Left kidney (tissue), 1 donor: ENCODE measurements at regions not wholly inside any gene's neighbourhood (a gene's known extent, or its start where the extent isn't known, plus 50 kb on each side); places are given as distances from the start of the nearest gene placed in this dataset.

Source experiments
- DNase-seq: peaks from one replicate; pipeline ENCODE4 v3.0.0-alpha.2; 2013

DNA sequence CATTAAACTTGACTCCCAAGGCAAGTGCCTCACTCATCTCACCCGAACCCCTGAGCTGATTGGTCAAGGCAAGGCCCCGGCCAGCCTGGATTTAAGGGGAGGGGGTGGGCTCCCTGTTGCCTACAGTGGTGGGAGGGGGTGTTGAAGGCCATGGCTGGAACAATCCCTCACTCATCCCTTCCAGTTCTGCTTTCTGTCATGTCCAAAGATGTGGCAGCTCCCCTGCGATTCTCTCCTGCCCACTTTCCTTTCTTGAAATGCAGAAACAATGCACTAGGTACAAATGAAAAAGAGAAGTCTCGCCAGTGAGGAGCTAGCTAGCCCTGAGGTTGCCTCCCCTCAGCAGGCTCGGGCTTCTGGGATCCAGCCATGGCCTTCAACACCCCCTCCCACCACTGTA, 240.9 kb downstream of the SYK start:
- no peak for DNase-seq

DNA sequence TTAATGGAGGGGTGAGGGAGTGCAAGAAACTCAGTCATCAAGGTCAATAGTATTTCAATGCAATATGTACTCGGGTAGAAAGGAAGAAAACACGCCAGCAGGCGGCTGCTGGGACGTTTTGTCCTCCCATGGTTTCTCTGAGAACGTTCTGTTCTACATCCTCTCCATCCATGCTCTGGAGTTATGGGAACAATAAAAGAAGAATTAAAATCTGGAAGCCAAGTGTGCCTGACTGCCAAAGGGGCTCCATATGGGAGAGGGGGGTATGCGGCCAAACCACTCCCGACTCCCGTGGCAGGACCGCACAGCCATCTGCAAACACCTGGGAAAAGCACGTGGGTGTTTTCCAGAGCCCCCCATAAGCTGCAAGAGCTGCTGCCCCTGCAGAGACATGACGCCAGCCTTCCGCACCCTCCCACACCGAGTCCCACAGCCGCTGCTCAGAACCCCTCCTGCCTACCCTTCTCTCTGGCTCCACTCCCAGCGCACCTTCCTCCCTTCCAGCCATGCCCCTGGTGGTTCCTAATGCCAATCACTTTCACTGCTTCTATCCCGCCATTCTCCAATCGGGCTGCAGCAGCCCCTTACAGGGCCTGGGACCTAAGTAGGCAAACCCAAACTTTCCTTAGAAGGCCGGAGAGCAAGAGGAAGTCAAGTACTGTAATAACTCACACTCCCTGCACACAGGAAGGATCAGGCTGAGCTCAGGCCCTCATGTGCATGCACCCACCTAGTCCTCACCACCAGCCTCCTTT, 241.6 kb downstream of the SYK start:
- DNase-seq = peak; percentile 19

DNA sequence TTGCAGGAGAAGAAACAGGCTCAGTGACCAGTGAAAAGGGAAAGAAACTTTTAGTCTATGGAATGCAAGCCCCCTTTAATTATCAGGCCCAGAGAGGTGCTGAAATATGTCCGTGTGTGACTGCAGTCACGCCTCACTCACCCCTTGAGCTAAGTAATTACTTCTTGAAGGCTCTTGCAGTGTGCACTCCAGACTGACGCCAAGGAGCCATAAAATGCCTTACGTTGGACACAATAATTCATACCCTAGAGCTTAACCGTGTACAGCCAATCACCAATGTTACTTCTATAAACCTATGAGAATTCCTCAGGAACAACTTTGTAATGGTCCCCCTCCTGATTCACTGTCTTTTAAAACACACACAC, 242.2 kb downstream of the SYK start:
- DNase-seq = peak; percentile 49

DNA sequence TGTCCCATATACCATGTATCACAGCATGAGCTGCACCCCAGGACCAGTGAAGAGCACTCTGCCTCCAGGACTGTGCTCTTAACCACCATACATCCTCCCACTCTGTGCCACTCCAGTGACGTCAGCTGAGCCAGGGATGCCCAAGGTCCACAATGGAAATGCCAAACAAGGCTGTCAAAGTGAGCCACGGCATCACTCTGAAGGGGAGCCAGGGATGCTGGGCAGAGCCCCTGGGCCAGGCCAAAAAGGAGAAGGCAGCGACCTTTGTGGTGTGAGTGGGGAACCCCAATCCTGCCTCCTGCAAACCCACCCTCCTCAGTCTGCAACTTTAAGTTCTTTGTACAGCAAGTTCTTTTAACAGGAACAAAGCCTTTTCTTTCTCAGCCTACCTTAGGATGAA, 242.7 kb downstream of the SYK start:
- no peak for DNase-seq

DNA sequence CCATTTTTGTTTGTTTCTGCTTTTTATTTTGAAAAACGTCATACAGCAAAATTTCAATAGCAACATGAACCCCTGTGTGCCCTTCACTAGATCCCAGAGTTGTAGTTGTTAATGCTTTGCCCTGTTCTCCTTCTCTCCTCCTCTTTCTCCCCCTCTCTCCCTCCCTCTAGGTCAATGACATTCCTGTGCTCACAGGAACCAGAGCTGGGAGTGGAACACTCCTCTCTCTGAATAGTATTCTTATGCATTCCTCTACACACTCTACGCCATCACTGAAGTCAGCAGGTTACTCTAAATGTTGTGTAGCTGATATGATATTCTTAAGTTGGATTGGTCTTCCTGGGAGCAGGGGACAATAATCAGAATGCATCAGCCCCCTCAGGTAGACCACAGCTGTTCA, 243.4 kb downstream of the SYK start:
- peak; percentile 49 for DNase-seq

DNA sequence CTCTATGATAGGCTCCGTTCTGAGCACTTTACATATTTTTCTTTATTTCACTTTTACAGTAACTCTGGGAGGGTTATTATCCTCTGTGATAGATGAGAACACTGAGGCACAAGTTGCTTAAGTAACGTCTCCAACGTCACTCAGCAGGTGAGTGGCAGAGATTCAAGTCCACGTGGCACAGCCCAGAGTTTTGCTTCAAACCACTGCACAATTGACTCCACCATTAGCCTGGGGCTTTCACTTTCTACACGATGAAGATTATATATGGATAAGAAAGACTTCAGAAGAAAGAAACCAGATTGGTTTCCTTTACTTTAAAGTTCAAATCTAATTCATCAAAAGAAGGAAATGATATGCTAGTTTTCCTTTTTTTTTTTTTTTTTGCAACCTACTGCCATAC, 245.9 kb downstream of the SYK start:
- DNase-seq = no peak

DNA sequence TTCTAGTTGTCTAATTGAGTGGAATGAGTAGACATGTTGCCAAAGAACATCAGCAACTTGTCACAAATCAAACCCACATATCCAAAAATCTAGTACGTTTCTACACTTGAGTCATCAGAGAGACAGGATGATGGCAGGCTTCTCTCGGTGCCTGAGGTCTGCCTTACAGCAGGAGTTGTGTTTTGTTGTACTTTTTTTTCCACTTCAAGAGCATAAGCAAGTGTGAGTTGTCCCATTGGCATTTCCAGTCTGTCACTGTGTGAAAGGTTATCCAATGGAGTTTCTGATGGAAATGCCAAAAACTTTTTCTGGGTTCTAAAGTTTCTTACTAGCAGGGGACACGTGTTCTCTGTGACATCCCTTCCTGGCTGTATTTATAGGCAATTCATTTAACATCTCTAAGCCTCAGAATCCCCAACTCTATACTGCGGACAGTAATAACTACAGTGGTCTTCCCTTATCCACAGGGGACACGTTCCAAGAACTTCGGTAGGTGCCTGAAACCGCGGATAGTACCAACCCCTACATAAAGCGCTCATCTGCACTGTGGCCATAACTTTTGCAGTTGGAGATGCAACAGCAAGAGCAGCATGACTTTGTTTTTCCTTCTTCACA, 246.5 kb downstream of the SYK start:
- no peak for DNase-seq

DNA sequence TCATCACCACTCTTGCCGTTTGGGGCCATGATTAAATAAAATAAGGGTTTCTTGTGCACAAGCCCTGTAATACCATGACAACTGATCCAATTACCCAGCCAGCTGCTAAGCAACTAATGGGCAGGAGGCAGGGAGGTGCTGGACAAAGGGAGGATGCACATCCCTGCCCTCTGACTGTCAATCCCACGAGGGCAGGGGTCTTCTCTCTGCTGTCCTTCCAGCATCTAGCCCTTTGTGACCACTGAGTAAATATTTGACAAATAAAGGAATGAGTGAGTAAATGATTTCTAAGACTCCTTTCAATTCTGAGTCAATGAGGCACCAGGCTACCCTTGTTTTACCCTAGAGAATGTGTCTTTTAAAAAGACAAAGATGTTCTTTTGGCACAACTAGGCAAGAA, 247.1 kb downstream of the SYK start:
- DNase-seq = no peak

DNA sequence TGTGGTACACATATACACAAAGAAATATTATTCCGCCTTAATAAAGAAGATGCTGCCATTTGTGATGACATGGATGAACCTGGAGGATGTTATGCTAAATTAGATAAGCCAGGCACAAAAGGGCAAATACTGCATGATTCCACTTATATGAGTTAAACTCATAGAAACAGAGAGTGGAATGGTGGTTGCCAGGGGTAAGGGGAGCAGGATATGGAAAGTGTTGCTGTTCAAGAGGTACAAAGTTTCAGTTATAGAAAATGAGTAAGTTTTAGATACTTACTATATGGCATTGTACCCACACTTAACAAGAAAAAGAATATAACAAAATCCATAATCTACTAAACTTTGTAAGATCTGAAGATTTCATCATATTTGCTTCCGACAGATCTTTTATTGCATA, 252.2 kb downstream of the SYK start:
- DNase-seq = no peak

DNA sequence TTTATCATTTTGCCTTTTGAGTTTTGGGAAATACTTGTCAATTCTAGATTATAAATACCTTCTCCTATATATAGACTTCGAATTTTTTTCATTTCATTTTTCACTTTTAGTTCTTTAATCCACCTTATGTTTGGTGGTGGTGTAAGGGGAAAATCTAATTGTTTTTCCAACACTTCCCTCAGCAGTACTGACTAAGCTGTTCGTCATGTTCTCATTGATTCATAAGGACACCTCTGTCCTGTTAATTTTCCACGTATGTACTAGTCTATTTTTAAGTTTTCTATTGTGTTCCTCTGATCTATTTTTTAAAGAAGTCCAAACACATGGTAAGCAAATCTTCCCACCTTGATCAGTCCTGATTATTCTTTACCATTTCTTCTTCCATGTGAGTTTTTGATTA, 254.2 kb downstream of the SYK start:
- no peak for DNase-seq

DNA sequence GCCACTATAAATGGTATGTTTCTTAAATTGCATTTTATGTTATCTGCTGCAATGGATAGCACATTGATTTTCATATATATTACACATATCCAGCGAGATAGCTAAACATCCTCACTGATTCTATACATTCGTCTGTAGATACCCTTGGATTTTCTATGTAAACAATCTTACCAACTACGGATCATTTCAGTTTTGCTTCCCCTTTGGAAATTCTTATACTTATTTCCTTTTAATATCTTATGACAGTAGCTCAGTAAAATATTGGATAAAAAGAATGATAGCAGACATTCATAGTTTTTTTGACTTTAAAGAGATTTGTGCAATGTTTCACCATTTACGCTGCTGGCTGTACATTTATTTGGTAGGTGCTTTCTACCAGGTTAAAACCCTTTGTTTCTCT, 254.9 kb downstream of the SYK start:
- no peak for DNase-seq

DNA sequence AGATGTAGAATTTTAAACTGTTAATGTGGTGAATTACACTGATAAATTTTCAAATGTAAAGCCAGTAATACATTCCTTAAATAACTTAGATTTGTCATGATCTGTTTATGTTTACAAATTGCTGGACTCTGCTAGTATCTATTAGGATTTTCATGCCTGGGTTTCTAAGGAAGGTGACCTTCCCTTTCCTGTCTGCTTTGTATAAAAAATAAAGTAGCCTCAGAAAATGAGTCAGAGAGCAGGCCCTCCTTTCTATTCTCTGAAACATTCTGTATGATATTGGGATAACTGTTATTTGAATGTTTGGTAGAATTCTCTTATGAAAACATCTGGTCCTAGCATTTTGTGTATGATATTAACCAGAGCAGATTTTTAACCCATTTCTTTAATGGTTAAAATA, 255.3 kb downstream of the SYK start:
- DNase-seq = no peak

DNA sequence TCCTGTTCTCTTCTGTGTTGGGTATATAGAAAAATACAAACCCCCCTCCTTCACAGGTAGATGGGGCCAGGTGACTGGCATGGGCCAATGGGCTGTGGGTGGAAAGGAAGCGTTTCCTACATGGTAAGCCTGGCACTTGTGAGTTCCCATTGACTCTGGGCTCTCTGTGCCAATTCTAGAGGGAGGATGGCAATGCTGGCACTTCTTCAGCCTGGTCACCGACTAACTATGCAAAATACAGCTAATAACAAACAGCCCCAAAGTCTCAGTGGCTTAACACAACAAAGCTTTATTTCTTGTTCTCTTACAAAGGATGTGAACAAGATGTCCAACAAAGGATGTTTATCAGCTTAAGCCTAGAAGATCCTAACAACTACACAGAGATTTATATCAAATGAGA, 258.1 kb downstream of the SYK start:
- DNase-seq = no peak

DNA sequence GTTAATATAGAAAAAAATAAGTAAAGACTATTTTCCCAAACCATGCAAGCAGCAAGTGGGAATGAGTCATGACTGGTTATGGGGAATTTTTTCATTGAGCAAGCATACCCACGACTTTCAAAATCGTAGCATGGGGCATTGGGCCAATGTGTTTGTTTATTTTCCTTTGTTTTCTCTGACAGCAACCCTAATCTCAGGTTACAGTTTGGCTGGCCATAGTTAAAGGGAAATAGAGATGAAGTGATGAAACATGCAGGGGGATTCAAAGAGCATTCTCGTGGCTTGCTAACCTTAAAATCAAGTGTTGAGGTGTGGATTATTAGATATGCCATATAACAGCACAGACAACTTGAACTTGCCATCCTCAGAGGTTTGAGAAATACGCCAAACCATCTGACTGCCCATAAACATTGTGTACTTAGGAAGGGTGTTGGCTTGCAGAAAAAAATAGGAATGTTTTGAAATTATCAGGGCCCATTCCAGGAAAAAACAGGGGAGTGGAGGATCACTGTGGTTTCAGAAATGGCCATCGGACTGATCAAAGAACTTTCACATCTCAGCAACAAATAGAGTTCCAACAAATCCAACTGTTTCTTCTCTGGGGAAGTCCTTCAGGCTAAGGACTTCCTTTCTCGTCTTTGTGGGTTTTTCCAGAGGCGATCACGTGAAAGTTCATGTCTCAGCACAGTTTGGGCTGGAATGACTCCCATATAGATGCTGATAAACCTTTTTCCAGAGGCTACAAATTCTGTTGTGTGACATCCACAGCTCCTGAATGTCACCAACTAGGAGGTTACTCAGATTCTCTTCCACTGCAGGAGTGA, 259.1 kb downstream of the SYK start:
- DNase-seq = no peak

DNA sequence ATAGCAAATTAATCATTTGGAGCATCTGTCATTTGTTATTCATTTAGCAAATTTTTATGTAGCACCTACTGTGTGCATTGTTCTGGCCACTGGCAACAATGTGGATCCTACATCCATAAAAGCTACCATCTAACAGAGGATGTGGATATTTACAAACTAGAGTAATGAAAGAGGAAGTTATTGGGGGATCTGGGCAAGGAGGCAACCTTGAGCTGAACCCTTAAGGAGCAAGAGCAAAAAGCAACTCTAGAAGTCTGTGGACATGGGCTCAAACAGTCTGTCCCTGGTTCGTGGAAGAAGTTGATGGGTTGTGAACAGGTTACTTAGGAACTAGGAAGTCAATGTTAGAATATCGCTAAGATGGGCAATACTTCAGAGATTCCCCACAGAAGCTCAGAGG, 259.9 kb downstream of the SYK start:
- no peak for DNase-seq

DNA sequence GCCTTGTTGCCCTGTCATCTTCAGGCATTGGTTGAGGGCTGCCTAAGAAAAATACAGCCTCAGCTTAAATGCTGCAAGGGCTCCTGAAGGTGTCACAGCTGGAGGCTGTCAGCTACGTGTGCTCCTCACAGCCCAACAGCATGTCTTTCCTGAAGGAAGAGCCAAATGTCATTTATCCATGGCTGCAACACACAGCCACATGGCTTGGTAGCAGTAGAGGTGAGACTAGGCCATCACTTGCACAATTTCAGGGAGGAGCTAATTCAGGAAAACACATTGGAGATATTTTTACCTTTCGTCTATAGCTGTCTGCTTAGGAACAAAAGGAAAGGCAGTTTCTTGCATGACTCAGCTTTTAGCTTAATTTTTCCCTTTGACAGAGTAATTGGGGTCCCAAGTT, 260.7 kb downstream of the SYK start:
- DNase-seq = no peak

DNA sequence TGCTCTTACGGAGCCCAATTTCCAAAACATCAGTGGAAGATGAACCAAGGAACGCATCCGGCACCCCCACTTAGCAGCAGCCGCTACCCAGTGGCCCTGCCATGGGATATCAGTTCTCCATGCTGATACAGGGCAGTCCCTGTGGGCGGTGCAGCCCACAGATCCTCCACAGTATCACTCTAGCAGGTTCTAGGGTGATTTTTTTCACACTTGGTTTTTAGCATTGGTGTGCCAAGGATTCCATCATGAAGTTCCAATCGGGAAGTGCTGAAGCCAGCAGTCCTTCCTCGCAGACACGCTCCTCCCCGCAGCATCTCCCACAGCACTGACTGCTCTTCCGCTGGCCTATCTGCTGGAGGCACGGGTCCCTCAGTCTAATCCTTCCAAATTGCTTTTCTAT, 261.9 kb downstream of the SYK start:
- DNase-seq = no peak

DNA sequence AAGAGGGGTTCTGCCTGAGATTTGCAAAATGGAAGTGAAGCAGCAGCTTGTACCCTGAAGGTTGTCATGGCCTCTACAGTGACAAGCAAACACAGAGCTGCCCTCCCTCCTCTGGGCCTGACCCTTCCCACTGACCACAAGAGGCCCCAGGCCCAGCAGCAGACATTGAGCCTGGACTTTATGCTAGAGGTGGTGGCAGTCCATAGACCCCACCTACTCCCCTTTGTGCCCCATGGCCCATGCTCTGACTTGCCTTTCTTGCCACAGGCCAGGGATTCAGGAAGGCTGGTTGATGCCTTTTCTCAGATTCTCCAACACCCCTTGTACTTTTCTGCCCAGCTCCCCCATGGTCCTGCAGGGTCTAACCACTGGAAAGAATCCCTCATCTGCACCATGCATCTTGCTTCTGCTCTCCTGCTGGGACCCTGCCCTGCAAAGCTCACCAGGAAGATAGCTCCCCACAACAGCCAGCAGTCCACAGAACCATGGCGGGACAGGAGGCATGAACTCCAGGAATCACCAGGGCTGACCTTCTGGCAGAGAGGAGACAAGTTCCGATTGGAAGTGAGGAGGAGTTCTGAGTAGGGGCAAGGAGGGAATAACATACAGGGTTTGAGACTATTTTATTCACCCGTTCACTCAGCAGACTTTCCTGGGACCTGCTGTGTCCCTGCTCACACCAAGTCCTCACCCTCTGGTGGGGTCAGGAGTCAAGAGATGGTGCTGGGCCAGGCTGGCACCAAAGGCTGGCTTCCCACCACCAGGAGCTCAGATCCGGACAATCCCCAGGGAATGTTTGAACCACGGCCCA, 263.8 kb downstream of the SYK start:
- no peak for DNase-seq

DNA sequence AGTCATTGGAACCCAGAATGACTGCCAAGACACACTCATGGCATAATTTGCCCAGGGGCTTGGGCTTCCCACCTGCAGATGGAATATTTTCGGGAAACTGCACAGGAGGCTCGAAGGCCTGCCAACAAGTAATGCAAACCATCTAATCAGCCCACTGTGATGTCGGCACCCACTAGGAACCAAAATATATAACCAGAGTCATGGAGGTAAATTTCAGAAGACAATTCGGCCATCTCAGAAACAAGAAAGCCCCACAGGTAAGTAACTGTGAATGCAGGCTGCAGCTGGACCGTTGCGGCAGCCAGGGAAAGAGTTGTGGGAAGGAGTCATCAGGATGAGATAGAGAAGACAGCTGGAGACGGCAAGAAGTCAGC, 264.4 kb downstream of the SYK start:
- no peak for DNase-seq

DNA sequence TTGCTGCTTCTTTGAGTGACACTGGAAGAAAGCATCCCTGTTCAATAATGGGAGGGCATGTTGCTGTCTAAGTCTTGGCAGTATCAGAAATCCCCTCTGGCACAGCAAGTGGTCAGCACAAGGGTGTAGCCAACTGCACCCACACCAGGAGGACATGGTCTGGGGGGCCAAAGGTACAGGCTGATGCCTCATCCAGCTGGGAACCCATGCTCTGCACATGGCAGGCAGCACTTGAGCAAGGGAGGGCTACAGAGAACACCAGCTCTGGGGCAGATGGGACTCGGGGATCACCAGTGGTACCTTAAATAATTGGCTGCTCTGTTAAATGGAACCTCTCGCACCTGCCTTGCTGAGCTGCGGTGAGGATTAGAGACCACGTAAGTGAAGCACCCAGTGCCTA, 265.2 kb downstream of the SYK start:
- no peak for DNase-seq

DNA sequence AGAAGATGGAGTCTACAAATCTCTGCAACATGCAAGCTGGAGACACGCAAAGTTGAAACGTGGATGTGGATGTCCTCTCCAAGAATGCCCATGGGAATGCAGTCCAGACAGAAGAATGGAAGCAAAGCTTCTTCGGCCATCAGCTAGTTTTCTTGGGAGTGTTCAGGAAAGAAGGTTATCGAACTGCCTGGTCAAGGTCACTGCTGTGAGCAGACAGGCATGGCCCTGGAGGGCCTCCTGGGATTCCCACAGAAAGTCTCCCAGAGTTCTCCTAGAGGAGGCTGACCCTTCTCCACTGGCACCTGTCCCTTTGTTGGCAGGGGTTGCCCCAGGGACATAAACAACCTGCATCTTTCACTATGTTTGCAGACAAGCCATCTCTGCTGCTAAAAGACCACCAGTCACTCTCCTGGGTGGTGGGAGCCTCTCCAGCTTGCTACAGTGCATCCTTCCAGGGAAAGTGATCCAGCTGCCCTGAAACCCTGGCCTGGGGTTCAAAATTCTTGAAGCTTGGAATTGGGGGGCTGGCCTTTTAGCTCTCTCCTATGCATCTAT, 265.8 kb downstream of the SYK start:
- DNase-seq = no peak
